ENCODE measurements at regions not wholly inside any gene's neighbourhood (a gene's known extent, or its start where the extent isn't known, plus 50 kb on each side); places are given as distances from the start of the nearest gene placed in this dataset.

DNA sequence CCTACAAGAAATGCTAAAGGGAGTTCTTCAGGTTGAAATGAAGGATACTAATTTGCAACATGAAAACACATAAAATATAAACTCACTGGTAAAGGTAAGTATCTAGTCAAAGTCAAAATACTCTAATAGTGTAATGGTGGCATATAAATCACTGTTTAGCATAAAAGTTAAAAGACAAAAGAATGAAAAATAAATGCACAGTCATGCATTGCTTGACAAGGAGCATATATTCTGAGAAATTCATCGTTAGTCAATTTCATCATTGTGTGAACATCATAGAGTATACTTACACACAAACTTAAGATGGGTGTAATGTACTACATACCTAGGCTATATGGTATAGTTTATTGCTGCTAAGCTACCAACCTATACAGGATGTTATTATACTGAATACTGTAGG is 194.4 kb upstream of the PDE5A start:
- DNase-seq (ENCODE audit: low spot score in 2 of 2), result no peak
- ATAC-seq, result no peak
- H3K4me1 Mint-ChIP-seq, result no peaks in the 10 kb centered on the region
- no peak overlapping the region for H3K27ac Mint-ChIP-seq
- no peaks in the 10 kb centered on the region for H3K36me3 Mint-ChIP-seq
- H3K4me3 Mint-ChIP-seq, result no peak overlapping the region
- no peaks in the 10 kb centered on the region for H3K9me3 Mint-ChIP-seq

DNA sequence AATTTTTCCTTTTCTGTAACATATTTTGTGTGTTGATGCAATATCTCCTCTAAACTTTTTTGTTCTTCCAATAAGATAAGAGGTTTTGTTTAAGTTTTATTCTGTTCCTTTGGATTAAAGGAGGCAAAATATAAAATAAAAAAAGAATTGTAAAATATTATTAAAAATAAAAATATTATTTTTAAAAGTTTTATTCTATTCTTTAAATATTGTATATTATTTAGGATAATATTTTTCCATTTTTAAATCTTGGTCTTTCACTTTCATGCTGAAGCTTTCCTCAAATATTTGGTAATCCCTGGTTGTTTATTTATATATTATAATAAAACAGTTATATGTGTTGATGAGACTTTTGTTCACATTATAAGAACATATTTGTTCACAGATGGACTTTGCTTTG is 187.9 kb upstream of the PDE5A start:
- Mint-ChIP-seq H3K4me3 (no peak overlapping the region), H3K36me3 (no peaks in the 10 kb centered on the region), H3K4me1 (no peaks in the 10 kb centered on the region), H3K9me3 (peaks cover 3% of the 10 kb centered on the region), H3K27ac (no peak overlapping the region)
- DNase-seq (ENCODE audit: low spot score in 2 of 2) (no peak), ATAC-seq (no peak)

DNA sequence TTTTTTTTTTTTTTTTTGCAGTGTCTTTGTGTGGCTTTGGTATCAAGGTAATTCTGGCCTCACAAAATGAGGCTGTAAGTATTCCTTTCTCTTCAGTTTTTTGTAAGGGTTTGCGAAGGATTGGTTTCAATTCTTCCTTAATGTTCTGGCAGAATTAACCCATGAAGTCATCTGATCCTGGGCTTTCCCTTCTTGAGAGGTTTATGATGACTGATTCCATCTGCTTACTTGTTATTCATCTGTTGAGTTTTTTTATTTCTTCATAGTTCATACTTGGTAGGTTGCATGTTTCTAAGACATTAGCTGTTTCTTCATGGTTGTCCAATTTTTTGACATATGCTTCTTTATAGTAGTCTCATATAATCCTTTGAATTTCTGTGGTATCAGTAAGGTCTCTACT is 181.4 kb upstream of the PDE5A start:
- Mint-ChIP-seq H3K27ac (no peak overlapping the region), H3K4me1 (no peaks in the 10 kb centered on the region), H3K36me3 (no peaks in the 10 kb centered on the region), H3K9me3 (peaks cover 8% of the 10 kb centered on the region), H3K4me3 (no peak overlapping the region)
- no peak for ATAC-seq
- no peak for DNase-seq (ENCODE audit: low spot score in 2 of 2)

DNA sequence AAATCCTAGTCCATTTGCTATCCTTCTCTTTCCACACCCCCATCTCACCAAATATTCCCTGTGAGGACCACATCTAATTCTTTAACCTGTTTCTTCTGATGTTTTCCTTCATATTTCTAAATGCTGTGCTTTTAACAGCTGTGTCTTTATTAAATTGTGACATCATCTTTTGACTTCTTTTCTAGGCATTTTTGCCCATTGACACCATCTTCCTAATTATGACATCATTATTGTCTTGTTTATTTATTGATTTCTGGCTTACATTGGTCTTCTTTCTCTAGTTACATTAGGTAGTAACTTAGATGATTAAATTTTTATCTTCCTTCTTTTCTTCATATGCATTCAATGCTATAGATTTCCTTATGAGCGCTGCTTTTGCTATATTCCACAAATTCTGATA is 175.8 kb upstream of the PDE5A start:
- H3K4me3 Mint-ChIP-seq, result no peak overlapping the region
- DNase-seq (ENCODE audit: low spot score in 2 of 2) (no peak), ATAC-seq (no peak)
- H3K36me3 Mint-ChIP-seq, result no peaks in the 10 kb centered on the region
- H3K27ac Mint-ChIP-seq, result no peak overlapping the region
- H3K9me3 Mint-ChIP-seq, result no peaks in the 10 kb centered on the region
- H3K4me1 Mint-ChIP-seq, result no peaks in the 10 kb centered on the region

GRCh38 chr4:119797238-119797894 is 168.8 kb upstream of the PDE5A start:
- ATAC-seq (no peak), DNase-seq (ENCODE audit: low spot score in 2 of 2) (no peak)
- Mint-ChIP-seq H3K4me3 (no peak overlapping the region), H3K36me3 (no peaks in the 10 kb centered on the region), H3K27ac (no peak overlapping the region), H3K9me3 (peaks cover 3% of the 10 kb centered on the region), H3K4me1 (no peaks in the 10 kb centered on the region)

DNA sequence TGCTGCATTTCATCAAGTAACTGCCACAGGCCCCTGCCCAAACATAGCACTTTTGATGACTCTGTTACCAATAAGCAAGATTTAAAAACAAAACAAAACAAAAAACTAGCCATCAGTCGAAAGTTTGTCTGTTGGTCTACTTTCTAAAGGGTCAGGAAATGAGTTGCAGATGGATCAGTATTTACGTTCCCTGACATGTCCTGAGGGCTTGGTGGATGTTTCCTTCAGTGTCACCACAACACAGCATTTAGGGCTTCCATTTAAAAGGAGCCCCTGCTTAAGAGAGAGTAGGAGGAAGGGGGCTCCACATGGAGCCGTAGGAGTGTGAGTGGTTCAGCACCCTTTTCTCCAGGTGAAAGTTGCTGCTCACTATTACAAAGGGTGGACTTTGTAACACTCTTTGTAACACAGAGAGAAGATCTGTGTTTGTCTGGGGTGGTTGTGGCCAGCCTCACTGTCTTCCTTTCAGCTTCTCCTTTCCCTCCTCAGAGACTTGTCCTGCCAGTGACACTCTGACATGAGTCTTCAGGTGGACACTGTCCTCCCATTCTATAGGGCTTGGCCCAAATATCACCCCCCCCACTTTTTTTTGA is 167.5 kb upstream of the PDE5A start:
- no peak for ATAC-seq
- Mint-ChIP-seq H3K36me3 (no peaks in the 10 kb centered on the region), H3K27ac (no peak overlapping the region), H3K4me1 (no peaks in the 10 kb centered on the region), H3K9me3 (peaks cover 6% of the 10 kb centered on the region), H3K4me3 (no peak overlapping the region)
- no peak for DNase-seq (ENCODE audit: low spot score in 2 of 2)

DNA sequence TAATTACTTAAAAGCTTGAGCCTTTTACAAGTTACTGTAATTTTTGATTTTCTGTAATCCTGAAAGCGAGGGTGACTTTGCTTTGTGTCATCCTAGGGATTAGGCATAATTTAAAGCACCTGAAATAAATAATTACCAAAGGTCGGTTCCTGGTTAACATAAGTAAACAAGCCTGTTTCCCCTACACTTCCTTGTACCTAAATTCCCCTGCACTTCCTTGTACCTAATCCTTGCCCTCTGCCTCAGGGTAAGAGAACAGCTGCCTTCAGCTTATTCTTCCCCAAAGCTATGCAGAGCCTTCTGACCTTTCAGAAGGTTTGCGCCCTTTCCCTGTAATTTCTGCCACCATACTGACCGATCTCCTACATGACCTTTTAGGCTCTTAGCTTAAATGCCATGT is 166.1 kb upstream of the PDE5A start:
- Mint-ChIP-seq H3K4me1 (no peaks in the 10 kb centered on the region), H3K27ac (no peak overlapping the region), H3K4me3 (no peak overlapping the region), H3K9me3 (peaks cover 6% of the 10 kb centered on the region), H3K36me3 (no peaks in the 10 kb centered on the region)
- ATAC-seq (no peak), DNase-seq (ENCODE audit: low spot score in 2 of 2) (no peak)

DNA sequence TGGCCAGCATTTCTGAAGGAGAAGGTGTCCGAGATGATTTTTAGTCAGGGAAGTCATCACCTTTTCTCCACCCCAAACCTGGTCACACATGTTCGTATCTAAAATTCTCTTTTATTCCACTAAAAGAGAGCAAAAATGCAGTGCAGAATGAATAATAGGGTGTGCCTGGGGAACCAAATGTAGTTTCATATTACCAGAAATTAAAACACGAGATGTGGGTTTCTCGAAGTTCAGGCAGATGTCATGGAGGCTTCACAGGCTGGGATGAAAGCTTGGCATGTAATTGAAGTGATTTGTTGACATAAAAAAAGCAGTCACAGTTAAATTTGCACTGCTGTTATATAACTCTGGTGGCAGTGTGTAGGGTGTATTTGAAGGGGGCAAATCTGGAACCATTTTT is 165.5 kb upstream of the PDE5A start:
- no peaks in the 10 kb centered on the region for H3K36me3 Mint-ChIP-seq

GRCh38 chr4:119788349-119789266 is 160.0 kb upstream of the PDE5A start:
- Mint-ChIP-seq H3K4me3 (no peak overlapping the region), H3K4me1 (no peaks in the 10 kb centered on the region), H3K27ac (no peak overlapping the region), H3K9me3 (peaks cover 9% of the 10 kb centered on the region), H3K36me3 (no peaks in the 10 kb centered on the region)
- ATAC-seq (no peak), DNase-seq (ENCODE audit: low spot score in 2 of 2) (no peak)

More for the DNA sequence above, 165.5 kb upstream of the PDE5A start:
- H3K4me3 Mint-ChIP-seq, result no peak overlapping the region
- DNase-seq (ENCODE audit: low spot score in 2 of 2) (no peak), ATAC-seq (no peak)
- H3K27ac Mint-ChIP-seq, result no peak overlapping the region
- peaks cover 6% of the 10 kb centered on the region for H3K9me3 Mint-ChIP-seq
- H3K4me1 Mint-ChIP-seq, result no peaks in the 10 kb centered on the region

DNA sequence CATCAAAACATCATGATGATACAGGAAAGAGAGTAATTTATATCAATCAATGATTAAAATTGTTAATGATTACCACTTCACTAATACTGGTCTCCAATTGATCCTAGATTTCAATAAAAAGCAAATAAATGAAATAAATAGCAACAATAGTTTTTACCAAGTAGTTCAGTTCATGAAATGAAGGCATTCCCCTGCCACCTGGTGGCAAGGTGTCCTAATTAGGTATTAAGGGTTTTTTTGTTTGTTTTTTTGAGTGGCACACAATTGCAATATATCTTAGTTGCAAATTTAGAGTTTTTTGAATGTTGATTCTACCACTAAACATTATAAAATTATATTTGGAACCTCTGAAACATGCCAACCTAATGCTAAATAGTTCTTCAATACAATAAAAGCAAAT is 157.4 kb upstream of the PDE5A start:
- H3K4me3 Mint-ChIP-seq, result no peak overlapping the region
- DNase-seq (ENCODE audit: low spot score in 2 of 2) (no peak), ATAC-seq (no peak)
- no peaks in the 10 kb centered on the region for H3K4me1 Mint-ChIP-seq
- H3K27ac Mint-ChIP-seq, result no peak overlapping the region
- peaks cover 3% of the 10 kb centered on the region for H3K9me3 Mint-ChIP-seq
- H3K36me3 Mint-ChIP-seq, result no peaks in the 10 kb centered on the region

DNA sequence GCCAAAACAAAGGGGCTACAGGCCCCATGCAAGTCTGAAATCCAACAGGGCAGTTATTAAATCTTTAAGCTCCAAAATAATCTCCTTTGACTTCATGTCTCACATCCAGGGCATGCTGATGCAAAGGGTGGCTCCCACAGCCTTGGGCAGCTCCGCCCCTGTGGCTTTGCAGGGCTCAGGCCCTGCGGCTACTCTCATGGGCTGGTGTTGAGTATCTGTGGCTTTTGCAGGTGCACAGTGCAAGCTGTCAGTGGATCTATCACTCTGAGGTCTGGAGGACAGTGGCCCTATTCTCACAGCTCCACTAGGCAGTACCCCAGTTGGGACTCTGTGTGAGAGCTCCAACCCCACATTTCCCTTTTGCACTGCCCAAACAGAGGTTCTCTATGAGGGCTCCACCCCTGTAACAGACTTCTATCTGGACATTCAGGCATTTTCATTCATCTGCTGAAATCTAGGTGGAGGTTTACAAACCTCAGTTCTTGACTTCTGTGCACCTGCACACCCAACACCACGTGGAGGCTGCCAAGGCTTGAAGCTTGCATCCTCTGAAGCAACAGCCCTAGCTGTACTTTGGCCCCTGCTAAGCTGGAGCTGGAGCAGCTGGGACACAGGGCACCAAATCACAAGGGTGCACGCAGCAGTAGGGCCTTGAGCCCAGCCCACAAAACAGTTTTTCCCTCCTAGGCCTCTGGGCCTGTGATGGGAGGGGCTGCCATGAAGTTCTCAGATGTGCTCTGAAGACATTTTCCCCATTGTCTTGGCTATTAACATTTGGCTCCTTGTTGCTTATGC is 154.8 kb upstream of the PDE5A start:
- H3K9me3 Mint-ChIP-seq, result peaks cover 3% of the 10 kb centered on the region
- H3K4me1 Mint-ChIP-seq, result no peaks in the 10 kb centered on the region
- DNase-seq (ENCODE audit: low spot score in 2 of 2), result no peak
- ATAC-seq, result no peak
- no peak overlapping the region for H3K4me3 Mint-ChIP-seq
- H3K36me3 Mint-ChIP-seq, result no peaks in the 10 kb centered on the region
- H3K27ac Mint-ChIP-seq, result no peak overlapping the region

GRCh38 chr4:119781044-119781443 is 152.4 kb upstream of the PDE5A start:
- DNase-seq (ENCODE audit: low spot score in 2 of 2) (no peak), ATAC-seq (no peak)
- Mint-ChIP-seq H3K9me3 (peaks cover 6% of the 10 kb centered on the region), H3K4me1 (no peaks in the 10 kb centered on the region), H3K4me3 (no peak overlapping the region), H3K27ac (no peak overlapping the region), H3K36me3 (no peaks in the 10 kb centered on the region)

DNA sequence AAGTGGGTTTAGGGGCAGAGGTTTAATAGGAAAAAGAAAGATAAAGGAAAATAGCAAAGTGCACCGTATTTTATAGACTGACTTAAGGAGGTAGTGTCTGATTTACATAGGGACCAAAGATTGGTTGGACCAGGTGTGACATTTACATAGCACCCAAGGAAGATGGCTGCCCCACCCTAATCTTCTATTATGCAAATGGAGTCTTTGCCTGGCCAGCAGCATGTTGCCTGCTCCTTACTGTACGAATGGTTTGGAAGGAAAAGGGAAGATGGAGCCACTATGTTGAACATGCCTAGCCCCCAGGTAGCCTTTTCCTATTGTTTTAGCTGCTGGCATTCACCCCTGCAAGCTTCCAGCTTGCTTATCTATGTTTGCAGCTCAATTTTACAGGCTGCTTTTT is 146.2 kb upstream of the PDE5A start:
- no peak overlapping the region for H3K4me3 Mint-ChIP-seq
- no peaks in the 10 kb centered on the region for H3K36me3 Mint-ChIP-seq
- DNase-seq (ENCODE audit: low spot score in 2 of 2) (no peak), ATAC-seq (no peak)
- H3K4me1 Mint-ChIP-seq, result no peaks in the 10 kb centered on the region
- H3K9me3 Mint-ChIP-seq, result peaks cover 3% of the 10 kb centered on the region
- no peak overlapping the region for H3K27ac Mint-ChIP-seq

DNA sequence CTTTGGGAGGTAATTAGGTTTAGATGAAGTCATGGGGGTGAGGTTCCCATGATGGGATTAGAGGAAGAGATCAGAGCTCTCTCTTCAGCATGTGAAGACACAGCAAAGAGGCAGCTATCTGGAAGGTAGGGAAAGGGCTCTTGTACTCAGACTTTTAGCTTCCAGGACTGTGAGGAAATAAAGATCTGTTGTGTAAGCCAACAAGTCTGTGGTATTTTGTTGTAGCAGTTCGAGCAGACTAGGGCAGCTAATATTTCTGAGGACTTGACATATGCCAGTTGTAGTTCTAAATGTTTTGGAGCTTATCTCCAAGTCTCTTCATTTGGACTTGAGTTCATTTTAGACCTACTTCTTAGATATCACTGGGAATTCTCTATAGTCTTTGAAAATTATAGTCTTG is 137.3 kb upstream of the PDE5A start:
- Mint-ChIP-seq H3K27ac (no peak overlapping the region), H3K4me3 (no peak overlapping the region), H3K36me3 (no peaks in the 10 kb centered on the region), H3K4me1 (no peaks in the 10 kb centered on the region), H3K9me3 (no peaks in the 10 kb centered on the region)
- ATAC-seq (no peak), DNase-seq (ENCODE audit: low spot score in 2 of 2) (no peak)

DNA sequence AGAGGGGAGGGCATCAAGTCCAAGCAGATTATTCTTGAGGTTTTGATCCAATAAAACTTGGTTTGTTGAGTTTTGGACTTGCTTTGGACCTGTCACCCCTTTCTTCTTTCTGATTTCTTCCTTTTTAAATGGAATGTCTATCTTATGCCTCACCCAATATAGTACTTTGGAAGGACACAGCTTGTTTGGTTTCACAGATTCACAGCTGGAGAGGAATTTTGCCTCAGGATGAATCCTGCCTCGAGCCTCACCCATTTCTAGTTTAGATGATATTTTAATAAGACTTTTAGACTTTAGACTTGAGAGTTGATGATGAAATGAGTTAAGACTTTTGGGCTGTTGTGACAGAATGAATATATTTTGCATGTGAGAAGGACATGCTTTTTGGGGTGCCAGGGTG is 136.9 kb upstream of the PDE5A start:
- Mint-ChIP-seq H3K36me3 (no peaks in the 10 kb centered on the region), H3K9me3 (no peaks in the 10 kb centered on the region), H3K27ac (no peak overlapping the region), H3K4me3 (no peak overlapping the region), H3K4me1 (no peaks in the 10 kb centered on the region)
- no peak for ATAC-seq
- no peak for DNase-seq (ENCODE audit: low spot score in 2 of 2)
